T-helper 2 cell treated with Interferon-gamma antibody and Interleukin-4, amounts not matched to agents 5 μg/mL and 100 μg/mL, for 36 hours (primary cell): ENCODE measurements at regions not wholly inside any gene's neighbourhood (a gene's known extent, or its start where the extent isn't known, plus 50 kb on each side); places are given as distances from the start of the nearest gene placed in this dataset.

Experiments
- DNase-seq: peaks from one replicate; pipeline ENCODE4 v3.0.0; 2021; ENCODE audit warnings: low spot score
- H3K27ac Mint-ChIP-seq: one replicate; pipeline ENCODE4 v1.8.0; 2021; ENCODE audit warnings: mild to moderate bottlenecking, mixed read lengths
- H3K27me3 Mint-ChIP-seq: one replicate; pipeline ENCODE4 v1.8.0; 2021; ENCODE audit warnings: low read depth, mixed read lengths
- H3K36me3 Mint-ChIP-seq: one replicate; pipeline ENCODE4 v1.8.0; 2021; ENCODE audit warnings: low read depth, mixed read lengths
- H3K4me1 Mint-ChIP-seq: one replicate; pipeline ENCODE4 v1.8.0; 2021; ENCODE audit warnings: low read depth, mixed read lengths
- H3K4me3 Mint-ChIP-seq: one replicate; pipeline ENCODE4 v1.8.0; 2022; ENCODE audit warnings: mild to moderate bottlenecking, moderate library complexity, mixed read lengths
- H3K9me3 Mint-ChIP-seq: one replicate; pipeline ENCODE4 v1.8.0; 2021; ENCODE audit warnings: mixed read lengths

- Mint-ChIP-seq H3K9me3 (no peaks in the 10 kb centered on the region), H3K36me3 (no peaks in the 10 kb centered on the region), H3K27me3 (peaks cover 15% of the 10 kb centered on the region), H3K27ac (no peak overlapping the region), H3K4me1 (no peaks in the 10 kb centered on the region), H3K4me3 (no peak overlapping the region)
- no peak for DNase-seq
These were observed 268.0 kb downstream of the CTTN start for GRCh38 chr11:70666311-70666710.

- Mint-ChIP-seq H3K9me3 (no peaks in the 10 kb centered on the region), H3K27me3 (peaks cover 7% of the 10 kb centered on the region), H3K27ac (no peak overlapping the region), H3K4me1 (no peaks in the 10 kb centered on the region), H3K36me3 (no peaks in the 10 kb centered on the region), H3K4me3 (no peak overlapping the region)
- no peak for DNase-seq
These were observed 269.4 kb downstream of the CTTN start for GRCh38 chr11:70667767-70668166.

- H3K36me3 Mint-ChIP-seq, result no peaks in the 10 kb centered on the region
These were observed 270.2 kb downstream of the CTTN start for GRCh38 chr11:70668204-70669202.

DNA sequence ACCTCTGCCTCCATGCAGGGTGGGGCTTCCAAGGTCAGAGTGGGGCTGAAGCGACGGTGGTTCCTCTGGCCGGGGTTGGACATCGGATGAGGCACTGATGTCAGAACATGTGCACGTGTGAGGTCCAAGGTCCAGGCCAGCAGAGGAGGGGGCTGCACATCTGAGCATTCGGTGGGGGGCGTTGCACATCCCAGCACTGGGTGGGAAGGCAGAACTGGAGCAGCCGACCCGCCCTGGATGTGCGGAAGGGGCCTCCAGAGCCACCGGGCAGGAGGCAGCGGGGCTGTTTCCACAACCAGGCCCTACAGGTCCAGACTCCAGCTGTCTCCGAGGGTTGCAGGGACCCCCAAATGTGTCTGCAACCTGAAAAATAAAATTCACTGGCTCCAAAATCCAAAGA, 271.0 kb downstream of the CTTN start:
- DNase-seq, result no peak
- H3K27me3 Mint-ChIP-seq, result peaks cover 4% of the 10 kb centered on the region
- H3K4me1 Mint-ChIP-seq, result no peaks in the 10 kb centered on the region
- no peaks in the 10 kb centered on the region for H3K9me3 Mint-ChIP-seq
- H3K4me3 Mint-ChIP-seq, result no peak overlapping the region
- H3K27ac Mint-ChIP-seq, result no peak overlapping the region
- H3K36me3 Mint-ChIP-seq, result no peaks in the 10 kb centered on the region

More at GRCh38 chr11:70668204-70669202, 270.2 kb downstream of the CTTN start:
- DNase-seq, result no peak
- Mint-ChIP-seq H3K4me3 (no peak overlapping the region), H3K4me1 (no peaks in the 10 kb centered on the region), H3K27ac (no peak overlapping the region), H3K27me3 (peaks cover 4% of the 10 kb centered on the region), H3K9me3 (no peaks in the 10 kb centered on the region)

GRCh38 chr11:70669871-70670675, 271.7 kb downstream of the CTTN start:
- H3K4me1 Mint-ChIP-seq, result no peaks in the 10 kb centered on the region
- no peaks in the 10 kb centered on the region for H3K9me3 Mint-ChIP-seq
- DNase-seq, result no peak
- H3K27ac Mint-ChIP-seq, result no peak overlapping the region
- H3K27me3 Mint-ChIP-seq, result peaks cover 2% of the 10 kb centered on the region
- H3K36me3 Mint-ChIP-seq, result no peaks in the 10 kb centered on the region
- H3K4me3 Mint-ChIP-seq, result no peak overlapping the region

DNA sequence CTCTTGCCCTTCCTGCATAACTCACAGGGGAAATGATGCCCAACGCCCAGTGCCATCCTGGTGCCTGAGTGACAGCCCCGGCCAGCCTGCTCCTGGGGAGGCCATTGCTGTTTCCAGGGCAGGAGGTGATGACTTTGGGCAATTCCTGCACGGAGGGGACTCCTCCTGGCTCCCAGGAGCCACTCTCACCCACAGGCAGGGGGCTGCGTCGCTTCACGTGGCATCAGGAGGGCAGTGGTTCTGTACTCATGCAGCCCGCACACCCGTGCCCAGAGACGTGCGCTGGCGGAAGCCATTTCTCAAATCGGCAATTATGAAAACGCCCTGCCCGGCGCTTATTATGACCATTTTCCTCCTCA, 272.3 kb downstream of the CTTN start:
- Mint-ChIP-seq H3K9me3 (no peaks in the 10 kb centered on the region), H3K36me3 (no peaks in the 10 kb centered on the region), H3K27ac (no peak overlapping the region), H3K4me3 (no peak overlapping the region), H3K27me3 (peaks cover 2% of the 10 kb centered on the region), H3K4me1 (no peaks in the 10 kb centered on the region)
- no peak for DNase-seq

- Mint-ChIP-seq H3K9me3 (no peaks in the 10 kb centered on the region), H3K4me3 (no peak overlapping the region), H3K4me1 (no peaks in the 10 kb centered on the region)
These were observed 272.8 kb downstream of the CTTN start for GRCh38 chr11:70671083-70671482.

GRCh38 chr11:70671611-70672010, 273.3 kb downstream of the CTTN start:
- H3K4me1 Mint-ChIP-seq, result no peaks in the 10 kb centered on the region
- no peaks in the 10 kb centered on the region for H3K9me3 Mint-ChIP-seq
- no peak overlapping the region for H3K27ac Mint-ChIP-seq
- DNase-seq, result no peak
- H3K36me3 Mint-ChIP-seq, result no peaks in the 10 kb centered on the region
- H3K4me3 Mint-ChIP-seq, result no peak overlapping the region
- H3K27me3 Mint-ChIP-seq, result peaks cover 2% of the 10 kb centered on the region

More at GRCh38 chr11:70671083-70671482, 272.8 kb downstream of the CTTN start:
- Mint-ChIP-seq H3K36me3 (no peaks in the 10 kb centered on the region), H3K27me3 (peaks cover 2% of the 10 kb centered on the region), H3K27ac (no peak overlapping the region)
- DNase-seq, result no peak

DNA sequence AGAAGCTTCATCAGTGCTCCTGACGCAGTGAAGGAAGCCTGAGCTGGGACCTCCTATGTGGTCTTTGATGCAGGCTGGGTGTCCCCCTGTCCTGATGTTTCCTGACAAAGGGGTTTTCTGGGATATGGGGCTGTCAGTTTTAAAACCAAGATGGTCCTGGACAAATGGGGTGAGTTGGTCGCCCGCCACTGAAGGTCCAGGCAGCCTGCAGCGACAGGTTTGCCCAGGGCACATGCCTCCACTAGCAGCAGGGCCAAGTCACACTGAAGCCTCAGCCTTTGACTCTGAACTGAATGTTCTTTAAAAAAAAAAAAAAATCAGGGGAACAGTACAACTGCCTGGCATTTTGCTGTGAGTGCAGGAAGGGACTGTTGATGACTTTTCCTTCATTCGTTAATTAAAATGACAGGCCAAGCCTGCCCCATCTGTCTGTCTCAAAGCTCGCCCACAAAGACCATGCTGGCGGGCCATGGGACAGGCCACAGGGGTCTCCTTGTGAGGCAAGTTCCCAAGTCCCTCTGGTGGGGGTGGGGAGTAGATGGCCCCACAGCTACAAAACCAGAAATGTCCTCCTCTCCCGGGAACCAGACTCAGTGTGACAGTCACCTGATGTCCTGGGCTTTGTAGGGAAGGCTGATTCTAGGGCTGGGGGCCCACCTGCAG, 274.8 kb downstream of the CTTN start:
- H3K27me3 Mint-ChIP-seq, result peaks cover 2% of the 10 kb centered on the region
- no peaks in the 10 kb centered on the region for H3K36me3 Mint-ChIP-seq
- no peak overlapping the region for H3K4me3 Mint-ChIP-seq

GRCh38 chr11:70674605-70675004, 276.3 kb downstream of the CTTN start:
- H3K4me1 Mint-ChIP-seq, result no peaks in the 10 kb centered on the region

More for the DNA sequence above, 274.8 kb downstream of the CTTN start:
- no peaks in the 10 kb centered on the region for H3K9me3 Mint-ChIP-seq
- DNase-seq, result no peak
- H3K4me1 Mint-ChIP-seq, result no peaks in the 10 kb centered on the region
- no peak overlapping the region for H3K27ac Mint-ChIP-seq

GRCh38 chr11:70675697-70676374, 277.5 kb downstream of the CTTN start:
- H3K9me3 Mint-ChIP-seq, result no peaks in the 10 kb centered on the region
- H3K27me3 Mint-ChIP-seq, result peaks cover 2% of the 10 kb centered on the region
- H3K4me1 Mint-ChIP-seq, result no peaks in the 10 kb centered on the region
- no peaks in the 10 kb centered on the region for H3K36me3 Mint-ChIP-seq
- H3K4me3 Mint-ChIP-seq, result no peak overlapping the region
- no peak for DNase-seq
- no peak overlapping the region for H3K27ac Mint-ChIP-seq

More at GRCh38 chr11:70674605-70675004, 276.3 kb downstream of the CTTN start:
- H3K9me3 Mint-ChIP-seq, result no peaks in the 10 kb centered on the region
- no peak for DNase-seq
- H3K4me3 Mint-ChIP-seq, result no peak overlapping the region
- peaks cover 2% of the 10 kb centered on the region for H3K27me3 Mint-ChIP-seq
- no peak overlapping the region for H3K27ac Mint-ChIP-seq
- H3K36me3 Mint-ChIP-seq, result no peaks in the 10 kb centered on the region

DNA sequence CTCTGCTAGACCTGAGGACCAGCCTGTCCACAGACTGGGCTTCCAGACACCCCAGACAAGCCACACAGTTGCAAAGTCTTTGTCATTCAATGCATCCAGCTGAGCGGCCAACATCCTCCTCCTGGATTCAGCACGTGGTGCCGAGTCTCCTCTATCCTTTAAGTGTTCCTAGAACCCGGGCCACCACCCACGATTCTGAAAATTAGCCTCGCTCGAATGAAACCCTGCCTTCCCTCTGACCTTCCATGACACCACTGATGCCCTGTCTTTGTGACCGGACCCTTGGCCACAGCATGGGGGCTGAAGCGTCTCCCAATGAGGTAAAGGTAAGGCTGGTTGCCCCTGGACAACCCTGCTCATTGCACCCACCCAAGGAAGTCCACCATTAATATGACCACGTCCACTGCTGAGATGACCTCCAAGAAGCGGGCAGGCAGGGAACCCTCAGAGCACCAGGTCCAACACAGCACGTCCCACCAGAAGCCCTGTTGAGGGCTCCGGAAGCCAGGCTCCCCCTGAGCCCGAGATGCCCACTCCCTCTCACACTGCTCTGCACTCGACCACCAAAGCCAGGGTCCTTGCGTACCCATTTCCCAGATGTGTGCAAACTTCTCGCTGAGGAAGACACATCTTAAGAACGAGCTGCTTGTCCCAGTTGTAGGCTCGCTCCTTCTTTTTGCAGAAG, 279.0 kb downstream of the CTTN start:
- Mint-ChIP-seq H3K4me3 (no peak overlapping the region), H3K27ac (no peak overlapping the region), H3K36me3 (no peaks in the 10 kb centered on the region), H3K27me3 (peaks cover under 1% of the 10 kb centered on the region), H3K9me3 (no peaks in the 10 kb centered on the region), H3K4me1 (no peaks in the 10 kb centered on the region)
- DNase-seq, result no peak
